Adrenal gland (tissue), 5 donors: ENCODE measurements at regions not wholly inside any gene's neighbourhood (a gene's known extent, or its start where the extent isn't known, plus 50 kb on each side); places are given as distances from the start of the nearest gene placed in this dataset.

Experiments
- CTCF ChIP-seq, 6 experiments: fragments of 450-650 bp in 4 of 6; fragments of 200-600 bp in 2 of 6; sonication (generic) in 1 of 6; IDR thresholded peaks; 1 replicate in 5 of 6; 2 replicates in 1 of 6; pipeline versions ENCODE4 v1.5.1 to v1.8.0; 2016 to 2021; ENCODE audit warnings: antibody characterized with exemption in 6 of 6, mild to moderate bottlenecking in 2 of 6, moderate library complexity in 1 of 6
- POLR2A ChIP-seq, 2 donors: fragments of 450-650 bp; IDR thresholded peaks; one replicate each; pipeline ENCODE4 v1.6.1; 2017; ENCODE audit warnings: antibody characterized with exemption in 2 of 2, mild to moderate bottlenecking in 2 of 2, moderate library complexity in 1 of 2
- donor health status: DM: no; HTN: no; CAD: no.

GRCh38 chrX:79631526-79631925, 264.4 kb upstream of the ITM2A start:
- TF ChIP-seq CTCF (IDR thresholded peaks at IDR 0.05), result no peak
- no peak for TF ChIP-seq POLR2A (IDR thresholded peaks at IDR 0.05)
